ENCODE measurements at regions not wholly inside any gene's neighbourhood (a gene's known extent, or its start where the extent isn't known, plus 50 kb on each side); places are given as distances from the start of the nearest gene placed in this dataset.

DNA sequence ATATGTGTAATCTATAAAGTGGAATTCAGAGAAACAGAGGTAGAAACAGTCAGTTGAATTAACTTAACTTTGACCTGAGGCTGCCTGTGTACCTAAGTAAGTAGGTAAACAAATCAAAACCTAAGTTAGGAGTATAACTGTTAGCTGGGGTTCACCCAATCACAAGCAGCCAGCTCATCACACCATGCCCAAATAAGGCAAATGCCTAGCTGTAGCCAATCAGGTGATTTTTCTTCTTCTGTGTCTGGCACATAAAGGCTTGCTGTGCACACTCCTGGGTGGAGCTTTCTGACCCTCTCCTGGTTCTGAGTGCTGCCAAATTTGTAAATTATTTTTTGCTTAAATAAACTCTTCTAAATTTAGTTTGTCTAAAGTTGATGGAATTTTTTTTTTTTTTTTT, 54.7 kb upstream of the TRIM39 start:
- DNase-seq, result no peak
- Histone ChIP-seq H2BK12ac (ENCODE audit: low read length) (no peak overlapping the region), H3K23ac (ENCODE audit: low read length) (no peak overlapping the region), H3K4me2 (ENCODE audit: low read length) (no peak overlapping the region), H2BK120ac (ENCODE audit: insufficient read depth, low read length, poor library complexity) (no peak overlapping the region), H4K8ac (ENCODE audit: low read depth, low read length) (no peak overlapping the region), H3K9me3 (ENCODE audit: insufficient read depth, low read depth, low read length) (no peaks in the 10 kb centered on the region), H3K79me2 (ENCODE audit: control insufficient read depth, insufficient read depth, low read length, poor library complexity) (no peaks in the 10 kb centered on the region), H2AFZ (ENCODE audit: insufficient read depth, low read length, poor library complexity) (no peak overlapping the region), H3K4me1 (ENCODE audit: control insufficient read depth in 1 of 2, insufficient read depth in 2 of 2, low read length in 2 of 2) (no peaks in the 10 kb centered on the region), H3K27me3 (ENCODE audit: insufficient read depth, low read length) (no peaks in the 10 kb centered on the region), H3K9ac (ENCODE audit: low read length) (no peak overlapping the region), H2BK5ac (ENCODE audit: low read depth, low read length, poor library complexity) (no peak overlapping the region), H4K91ac (ENCODE audit: low read depth, low read length) (no peak overlapping the region), H3K4ac (ENCODE audit: low read depth, low read length) (no peak overlapping the region), H3K14ac (ENCODE audit: low read length) (no peak overlapping the region), H2AK5ac (ENCODE audit: low read length) (no peak overlapping the region), H3K79me1 (ENCODE audit: low read length) (no peaks in the 10 kb centered on the region), H3K18ac (ENCODE audit: low read length) (no peak overlapping the region), H3K4me3 (ENCODE audit: low read depth, low read length) (no peak overlapping the region), H3K36me3 (ENCODE audit: control insufficient read depth in 1 of 2, insufficient read depth in 2 of 2, low read length in 2 of 2) (no peaks in the 10 kb centered on the region), H3K27ac (ENCODE audit: low read depth, low read length) (no peak overlapping the region), H4K12ac (ENCODE audit: low read depth, low read length) (no peak overlapping the region)

DNA sequence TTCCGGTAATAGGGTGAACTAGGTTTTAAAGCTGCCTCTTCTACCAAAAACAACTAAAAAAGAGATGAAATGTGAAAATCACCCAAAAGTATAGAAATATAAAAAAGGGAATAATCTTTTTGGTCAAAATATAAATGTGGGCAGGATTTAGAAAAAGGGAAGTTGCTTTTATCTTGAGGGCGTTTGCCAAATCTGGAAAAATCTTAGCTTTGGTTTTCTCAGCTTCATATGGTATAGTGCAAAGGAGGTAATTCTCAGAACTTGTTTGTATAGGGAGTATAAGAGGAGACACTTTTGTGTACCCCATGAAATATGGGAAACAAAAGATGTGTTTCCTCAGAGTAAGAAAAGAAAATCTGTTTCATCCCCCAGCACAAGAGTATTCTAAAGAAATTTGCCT, 54.2 kb upstream of the TRIM26 start:
- DNase-seq, result no peak

DNA sequence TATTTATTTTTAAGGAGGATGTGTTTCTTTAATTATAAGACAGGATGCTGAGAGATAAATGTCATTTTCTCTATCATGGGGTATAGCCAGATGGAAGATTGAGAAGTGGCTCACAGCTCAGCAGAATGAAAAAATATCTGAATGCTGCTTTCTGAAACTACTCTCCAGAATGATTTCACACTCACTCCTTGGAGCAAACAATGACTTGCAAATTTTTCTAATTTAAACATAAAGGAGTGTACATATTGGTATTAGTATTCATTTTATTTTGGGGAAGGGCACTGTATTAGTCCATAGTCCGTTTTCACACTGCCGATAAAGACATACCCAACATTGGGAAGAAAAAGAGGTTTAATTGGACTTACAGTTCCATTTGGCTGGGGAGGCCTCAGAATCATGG, 52.4 kb upstream of the TRIM26 start:
- no peaks in the 10 kb centered on the region for H3K27me3 ChIP-seq (ENCODE audit: insufficient read depth, low read length)
- no peaks in the 10 kb centered on the region for H3K79me1 ChIP-seq (ENCODE audit: low read length)
- H3K9ac ChIP-seq (ENCODE audit: low read length), result no peak overlapping the region
- no peak overlapping the region for H3K4me3 ChIP-seq (ENCODE audit: low read depth, low read length)
- no peak overlapping the region for H3K18ac ChIP-seq (ENCODE audit: low read length)
- no peak overlapping the region for H2BK12ac ChIP-seq (ENCODE audit: low read length)
- H2AFZ ChIP-seq (ENCODE audit: insufficient read depth, low read length, poor library complexity), result no peak overlapping the region
- DNase-seq, result no peak
- H3K23ac ChIP-seq (ENCODE audit: low read length), result no peak overlapping the region
- no peak overlapping the region for H3K14ac ChIP-seq (ENCODE audit: low read length)
- H3K4ac ChIP-seq (ENCODE audit: low read depth, low read length), result no peak overlapping the region
- H3K36me3 ChIP-seq (ENCODE audit: control insufficient read depth in 1 of 2, insufficient read depth in 2 of 2, low read length in 2 of 2), result peaks cover 0 to 8% of the 10 kb centered on the region in 2 experiments
- H2BK120ac ChIP-seq (ENCODE audit: insufficient read depth, low read length, poor library complexity), result no peak overlapping the region
- no CpG with 5 or more reads among the region's 2 CpGs for WGBS (ENCODE audit: extremely low coverage, insufficient coverage, insufficient read length)
- no peak overlapping the region for H4K91ac ChIP-seq (ENCODE audit: low read depth, low read length)
- H3K79me2 ChIP-seq (ENCODE audit: control insufficient read depth, insufficient read depth, low read length, poor library complexity), result no peaks in the 10 kb centered on the region
- no peak overlapping the region for H2BK5ac ChIP-seq (ENCODE audit: low read depth, low read length, poor library complexity)
- H2AK5ac ChIP-seq (ENCODE audit: low read length), result no peak overlapping the region
- no peak overlapping the region for H3K4me2 ChIP-seq (ENCODE audit: low read length)
- peaks cover 5 to 7% of the 10 kb centered on the region in 2 experiments for H3K4me1 ChIP-seq (ENCODE audit: control insufficient read depth in 1 of 2, insufficient read depth in 2 of 2, low read length in 2 of 2)
- H3K27ac ChIP-seq (ENCODE audit: low read depth, low read length), result no peak overlapping the region
- no peaks in the 10 kb centered on the region for H3K9me3 ChIP-seq (ENCODE audit: insufficient read depth, low read depth, low read length)
- H4K8ac ChIP-seq (ENCODE audit: low read depth, low read length), result no peak overlapping the region
- H4K12ac ChIP-seq (ENCODE audit: low read depth, low read length), result no peak overlapping the region

More for the DNA sequence above, 54.2 kb upstream of the TRIM26 start:
- H3K79me1 ChIP-seq (ENCODE audit: low read length), result no peaks in the 10 kb centered on the region
- no CpG with 5 or more reads among the region's 2 CpGs for WGBS (ENCODE audit: extremely low coverage, insufficient coverage, insufficient read length)
- H3K18ac ChIP-seq (ENCODE audit: low read length), result no peak overlapping the region
- no peak overlapping the region for H2AK5ac ChIP-seq (ENCODE audit: low read length)
- no peak overlapping the region for H4K12ac ChIP-seq (ENCODE audit: low read depth, low read length)
- H3K27me3 ChIP-seq (ENCODE audit: insufficient read depth, low read length), result no peaks in the 10 kb centered on the region
- H2AFZ ChIP-seq (ENCODE audit: insufficient read depth, low read length, poor library complexity), result no peak overlapping the region
- H3K4ac ChIP-seq (ENCODE audit: low read depth, low read length), result no peak overlapping the region
- H3K27ac ChIP-seq (ENCODE audit: low read depth, low read length), result no peak overlapping the region
- H4K91ac ChIP-seq (ENCODE audit: low read depth, low read length), result no peak overlapping the region
- H4K8ac ChIP-seq (ENCODE audit: low read depth, low read length), result no peak overlapping the region
- no peaks in the 10 kb centered on the region for H3K9me3 ChIP-seq (ENCODE audit: insufficient read depth, low read depth, low read length)
- no peaks in the 10 kb centered on the region for H3K79me2 ChIP-seq (ENCODE audit: control insufficient read depth, insufficient read depth, low read length, poor library complexity)
- H3K14ac ChIP-seq (ENCODE audit: low read length), result no peak overlapping the region
- H3K4me2 ChIP-seq (ENCODE audit: low read length), result no peak overlapping the region
- H2BK120ac ChIP-seq (ENCODE audit: insufficient read depth, low read length, poor library complexity), result no peak overlapping the region
- no peak overlapping the region for H2BK12ac ChIP-seq (ENCODE audit: low read length)
- H3K9ac ChIP-seq (ENCODE audit: low read length), result no peak overlapping the region
- H3K23ac ChIP-seq (ENCODE audit: low read length), result no peak overlapping the region
- H3K4me1 ChIP-seq (ENCODE audit: control insufficient read depth in 1 of 2, insufficient read depth in 2 of 2, low read length in 2 of 2), result peaks cover 5 to 7% of the 10 kb centered on the region in 2 experiments
- no peak overlapping the region for H3K4me3 ChIP-seq (ENCODE audit: low read depth, low read length)
- peaks cover 0 to 3% of the 10 kb centered on the region in 2 experiments for H3K36me3 ChIP-seq (ENCODE audit: control insufficient read depth in 1 of 2, insufficient read depth in 2 of 2, low read length in 2 of 2)
- no peak overlapping the region for H2BK5ac ChIP-seq (ENCODE audit: low read depth, low read length, poor library complexity)

GRCh38 chr6:30265181-30265580, 52.0 kb upstream of the TRIM26 start:
- Histone ChIP-seq H3K9me3 (ENCODE audit: insufficient read depth, low read depth, low read length) (peaks cover 2% of the 10 kb centered on the region), H2BK12ac (ENCODE audit: low read length) (no peak overlapping the region), H2BK5ac (ENCODE audit: low read depth, low read length, poor library complexity) (no peak overlapping the region), H4K12ac (ENCODE audit: low read depth, low read length) (no peak overlapping the region), H3K79me1 (ENCODE audit: low read length) (no peaks in the 10 kb centered on the region), H3K4me1 (ENCODE audit: control insufficient read depth in 1 of 2, insufficient read depth in 2 of 2, low read length in 2 of 2) (peaks cover 7 to 9% of the 10 kb centered on the region in 2 experiments), H3K79me2 (ENCODE audit: control insufficient read depth, insufficient read depth, low read length, poor library complexity) (no peaks in the 10 kb centered on the region), H3K14ac (ENCODE audit: low read length) (no peak overlapping the region), H3K23ac (ENCODE audit: low read length) (no peak overlapping the region), H2AK5ac (ENCODE audit: low read length) (no peak overlapping the region), H3K27me3 (ENCODE audit: insufficient read depth, low read length) (peaks cover 2% of the 10 kb centered on the region), H3K18ac (ENCODE audit: low read length) (no peak overlapping the region), H3K4me2 (ENCODE audit: low read length) (no peak overlapping the region), H3K36me3 (ENCODE audit: control insufficient read depth in 1 of 2, insufficient read depth in 2 of 2, low read length in 2 of 2) (peaks cover 0 to 8% of the 10 kb centered on the region in 2 experiments), H3K27ac (ENCODE audit: low read depth, low read length) (no peak overlapping the region), H3K9ac (ENCODE audit: low read length) (no peak overlapping the region), H4K8ac (ENCODE audit: low read depth, low read length) (no peak overlapping the region), H3K4me3 (ENCODE audit: low read depth, low read length) (no peak overlapping the region), H4K91ac (ENCODE audit: low read depth, low read length) (no peak overlapping the region), H2BK120ac (ENCODE audit: insufficient read depth, low read length, poor library complexity) (no peak overlapping the region), H3K4ac (ENCODE audit: low read depth, low read length) (no peak overlapping the region), H2AFZ (ENCODE audit: insufficient read depth, low read length, poor library complexity) (no peak overlapping the region)
- WGBS (ENCODE audit: extremely low coverage, insufficient coverage, insufficient read length), result no CpG with 5 or more reads among the region's 4 CpGs
- peak; percentile 44 to 50 for DNase-seq

All from trophoblast cell (in vitro differentiated cells and primary cell).